ENCODE measurements at regions not wholly inside any gene's neighbourhood (a gene's known extent, or its start where the extent isn't known, plus 50 kb on each side); places are given as distances from the start of the nearest gene placed in this dataset.

- no peak for DNase-seq (ENCODE audit: low read depth)
- no peak for TF ChIP-seq CTCF (IDR thresholded peaks at IDR 0.05; ENCODE audit: insufficient read depth, low read depth, low read length)
These were observed 1010.0 kb upstream of the CELF4 start for GRCh38 chr18:38575648-38576047.

GRCh38 chr18:38575023-38575422, 1009.4 kb upstream of the CELF4 start:
- no peak for TF ChIP-seq CTCF (IDR thresholded peaks at IDR 0.05; ENCODE audit: insufficient read depth, low read depth, low read length)
- DNase-seq (ENCODE audit: low read depth) = no peak
- H3K4me3 ChIP-seq (ENCODE audit: low read depth, low read length) = no peak overlapping the region

More at GRCh38 chr18:38575648-38576047, 1010.0 kb upstream of the CELF4 start:
- no peak overlapping the region for H3K4me3 ChIP-seq (ENCODE audit: low read depth, low read length)

GRCh38 chr18:38572554-38573111, 1007.0 kb upstream of the CELF4 start:
- no peak for TF ChIP-seq CTCF (IDR thresholded peaks at IDR 0.05; ENCODE audit: insufficient read depth, low read depth, low read length)
- H3K4me3 ChIP-seq (ENCODE audit: low read depth, low read length) = no peak overlapping the region
- no peak for DNase-seq (ENCODE audit: low read depth)

GRCh38 chr18:38571651-38572050, 1006.1 kb upstream of the CELF4 start:
- no peak for DNase-seq (ENCODE audit: low read depth)
- H3K4me3 ChIP-seq (ENCODE audit: low read depth, low read length) = no peak overlapping the region
- no peak for TF ChIP-seq CTCF (IDR thresholded peaks at IDR 0.05; ENCODE audit: insufficient read depth, low read depth, low read length)

- H3K4me3 ChIP-seq (ENCODE audit: low read depth, low read length) = no peak overlapping the region
- DNase-seq (ENCODE audit: low read depth) = no peak
- TF ChIP-seq CTCF (IDR thresholded peaks at IDR 0.05; ENCODE audit: insufficient read depth, low read depth, low read length) = no peak
These were observed 999.9 kb upstream of the CELF4 start for GRCh38 chr18:38565513-38565912.

GRCh38 chr18:38563396-38563980, 997.9 kb upstream of the CELF4 start:
- no peak overlapping the region for H3K4me3 ChIP-seq (ENCODE audit: low read depth, low read length)
- TF ChIP-seq CTCF (IDR thresholded peaks at IDR 0.05; ENCODE audit: insufficient read depth, low read depth, low read length) = no peak
- no peak for DNase-seq (ENCODE audit: low read depth)

GRCh38 chr18:38557006-38557405, 991.4 kb upstream of the CELF4 start:
- TF ChIP-seq CTCF (IDR thresholded peaks at IDR 0.05; ENCODE audit: insufficient read depth, low read depth, low read length) = no peak
- H3K4me3 ChIP-seq (ENCODE audit: low read depth, low read length) = no peak overlapping the region
- no peak for DNase-seq (ENCODE audit: low read depth)

Measured in fibroblast of villous mesenchyme (primary cell).